Thyroid gland (tissue), 4 donors: ENCODE measurements at regions not wholly inside any gene's neighbourhood (a gene's known extent, or its start where the extent isn't known, plus 50 kb on each side); places are given as distances from the start of the nearest gene placed in this dataset.

Experiments used
- POLR2A ChIP-seq, 2 donors: fragments of 450-650 bp; IDR thresholded peaks; one replicate each; pipeline ENCODE4 v1.6.1; 2017; ENCODE audit warnings: antibody characterized with exemption in 2 of 2, mild to moderate bottlenecking in 2 of 2, moderate library complexity in 1 of 2
- TF ChIP-seq, protein P1 (sequence below), 6 experiments: fragments of 200-600 bp in 3 of 6; fragments of 450-650 bp in 3 of 6; sonication (generic) in 3 of 6; IDR thresholded peaks; one replicate each; pipeline ENCODE4 v1.5.1; 2016 to 2019; ENCODE audit warnings: antibody characterized with exemption in 6 of 6, mild to moderate bottlenecking in 2 of 6, inconsistent platforms in 1 of 6, moderate library complexity in 1 of 6

DNA sequence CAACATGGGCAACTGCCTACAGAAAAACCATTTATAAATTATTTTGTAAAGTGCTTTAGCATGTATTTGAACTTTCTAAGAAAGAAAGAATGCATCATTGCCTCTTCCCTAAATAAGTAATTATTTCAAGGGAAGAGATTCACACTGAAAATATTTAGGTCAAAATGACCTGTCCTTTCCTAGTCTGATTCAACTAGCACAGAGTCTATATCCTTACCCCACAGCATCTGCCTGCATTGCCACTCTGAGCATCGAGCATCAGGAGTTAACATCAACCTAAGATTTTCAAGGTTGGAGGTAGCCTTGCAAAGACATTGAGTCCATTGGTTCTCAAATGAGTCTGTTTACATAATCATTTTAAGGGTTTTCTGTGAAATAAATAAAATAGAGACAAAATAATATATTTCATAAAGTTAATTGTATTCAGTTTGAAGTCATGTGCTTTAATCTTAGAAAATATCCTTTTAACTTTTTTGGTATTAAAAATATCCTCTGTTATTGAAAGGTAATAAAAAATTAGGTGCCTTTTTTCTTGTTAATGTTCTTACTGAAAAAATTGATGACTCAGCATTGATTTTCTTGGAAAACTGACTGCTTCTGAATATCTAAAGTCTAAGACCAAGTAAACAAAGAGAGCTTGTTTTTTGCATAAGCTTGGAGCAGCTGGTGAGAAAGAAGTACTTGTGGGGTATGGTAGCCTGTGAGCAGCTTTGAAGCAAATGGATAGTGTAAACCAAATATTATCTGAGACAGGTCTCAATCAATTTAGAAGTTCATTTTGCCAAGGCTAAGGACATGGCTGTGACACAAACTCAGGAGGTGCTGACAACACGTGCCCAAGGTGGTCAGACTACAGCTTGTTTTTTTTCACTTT is 269.0 kb upstream of the CLEC14A start:
- TF ChIP-seq POLR2A (IDR thresholded peaks at IDR 0.05): no peak
- TF ChIP-seq, protein P1, sequence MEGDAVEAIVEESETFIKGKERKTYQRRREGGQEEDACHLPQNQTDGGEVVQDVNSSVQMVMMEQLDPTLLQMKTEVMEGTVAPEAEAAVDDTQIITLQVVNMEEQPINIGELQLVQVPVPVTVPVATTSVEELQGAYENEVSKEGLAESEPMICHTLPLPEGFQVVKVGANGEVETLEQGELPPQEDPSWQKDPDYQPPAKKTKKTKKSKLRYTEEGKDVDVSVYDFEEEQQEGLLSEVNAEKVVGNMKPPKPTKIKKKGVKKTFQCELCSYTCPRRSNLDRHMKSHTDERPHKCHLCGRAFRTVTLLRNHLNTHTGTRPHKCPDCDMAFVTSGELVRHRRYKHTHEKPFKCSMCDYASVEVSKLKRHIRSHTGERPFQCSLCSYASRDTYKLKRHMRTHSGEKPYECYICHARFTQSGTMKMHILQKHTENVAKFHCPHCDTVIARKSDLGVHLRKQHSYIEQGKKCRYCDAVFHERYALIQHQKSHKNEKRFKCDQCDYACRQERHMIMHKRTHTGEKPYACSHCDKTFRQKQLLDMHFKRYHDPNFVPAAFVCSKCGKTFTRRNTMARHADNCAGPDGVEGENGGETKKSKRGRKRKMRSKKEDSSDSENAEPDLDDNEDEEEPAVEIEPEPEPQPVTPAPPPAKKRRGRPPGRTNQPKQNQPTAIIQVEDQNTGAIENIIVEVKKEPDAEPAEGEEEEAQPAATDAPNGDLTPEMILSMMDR (IDR thresholded peaks at IDR 0.05): no peak
